ENCODE measurements at regions not wholly inside any gene's neighbourhood (a gene's known extent, or its start where the extent isn't known, plus 50 kb on each side); places are given as distances from the start of the nearest gene placed in this dataset.

GRCh38 chr10:8128511-8128910 lies 74.0 kb downstream of the GATA3 start:
- POLR2A ChIA-PET: no interaction called here
- CTCF ChIA-PET: interaction anchor here (0.8 kb wide), 1 partner anchor 315 kb away, joined by 3 read pairs; no protein-coding TSS in a partner anchor
- no peak for TF ChIP-seq CTCF (IDR thresholded peaks at IDR 0.05; ENCODE audit: control extremely low read depth, extremely low read depth, low read depth, missing control alignments)

GRCh38 chr10:8129438-8129837 lies 75.0 kb downstream of the GATA3 start:
- POLR2A ChIA-PET: no interaction called here
- CTCF ChIA-PET: interaction anchor here (0.8 kb wide), 1 partner anchor 314 kb away, joined by 3 read pairs; no protein-coding TSS in a partner anchor
- no peak for DNase-seq (ENCODE audit: extremely low spot score)
- TF ChIP-seq CTCF (IDR thresholded peaks at IDR 0.05; ENCODE audit: control extremely low read depth, extremely low read depth, low read depth, missing control alignments): no peak

More at GRCh38 chr10:8128511-8128910, 74.0 kb downstream of the GATA3 start:
- no peak for DNase-seq (ENCODE audit: extremely low spot score)

GRCh38 chr10:8130973-8131911 lies 76.8 kb downstream of the GATA3 start:
- no peak for TF ChIP-seq CTCF (IDR thresholded peaks at IDR 0.05; ENCODE audit: control extremely low read depth, extremely low read depth, low read depth, missing control alignments)
- no peak for DNase-seq (ENCODE audit: extremely low spot score)
- ChIA-PET POLR2A (no interaction called here), CTCF (interaction anchor here (1.0 kb wide), 1 partner anchor 10 kb away, joined by 3 read pairs; no protein-coding TSS in a partner anchor)

GRCh38 chr10:8133146-8133545 lies 78.7 kb downstream of the GATA3 start:
- CTCF ChIA-PET: interaction anchor here (0.6 to 1.8 kb wide), 3 partner anchors 9 to 73 kb away, joined by 3 read pairs; no protein-coding TSS in a partner anchor

GRCh38 chr10:8136736-8137135 lies 82.2 kb downstream of the GATA3 start:
- POLR2A ChIA-PET: no interaction called here
- no peak for TF ChIP-seq CTCF (IDR thresholded peaks at IDR 0.05; ENCODE audit: control extremely low read depth, extremely low read depth, low read depth, missing control alignments)
- CTCF ChIA-PET: no interaction called here
- no peak for DNase-seq (ENCODE audit: extremely low spot score)

More at GRCh38 chr10:8133146-8133545, 78.7 kb downstream of the GATA3 start:
- peak; percentile 47 for DNase-seq (ENCODE audit: extremely low spot score)
- POLR2A ChIA-PET: interaction anchor here (0.5 to 0.6 kb wide), 2 partner anchors 62 to 342 kb away, joined by 3 to 5 read pairs; no protein-coding TSS in a partner anchor
- no peak for TF ChIP-seq CTCF (IDR thresholded peaks at IDR 0.05; ENCODE audit: control extremely low read depth, extremely low read depth, low read depth, missing control alignments)

- ChIA-PET CTCF (interaction anchor here (0.8 kb wide), 1 partner anchor 10 kb away, joined by 3 read pairs; no protein-coding TSS in a partner anchor), POLR2A (interaction anchor here (0.7 kb wide), 1 partner anchor 214 kb away, joined by 3 read pairs; no protein-coding TSS in a partner anchor)
- TF ChIP-seq CTCF (IDR thresholded peaks at IDR 0.05; ENCODE audit: control extremely low read depth, extremely low read depth, low read depth, missing control alignments): no peak
- no peak for DNase-seq (ENCODE audit: extremely low spot score)
Measured at GRCh38 chr10:8137272-8137681, 82.8 kb downstream of the GATA3 start.
